Fibroblast of villous mesenchyme (primary cell): ENCODE measurements at regions not wholly inside any gene's neighbourhood (a gene's known extent, or its start where the extent isn't known, plus 50 kb on each side); places are given as distances from the start of the nearest gene placed in this dataset.

Source experiments
- DNase-seq: peaks from one replicate; pipeline ENCODE4 v3.0.0-alpha.2; 2010; ENCODE audit warnings: low read depth
- H3K4me3 ChIP-seq: 2 replicates; pipeline ENCODE4 v1.5.1; 2011; ENCODE audit warnings: low read depth, mild to moderate bottlenecking, low read length
- TF ChIP-seq, protein P1 (sequence below): IDR thresholded peaks from 2 replicates; pipeline ENCODE4 v1.5.1; 2012; ENCODE audit warnings: low read depth, mild to moderate bottlenecking, low read length; ENCODE audit not compliant: insufficient read depth

- H3K4me3 ChIP-seq: no peak overlapping the region
- TF ChIP-seq, protein P1, sequence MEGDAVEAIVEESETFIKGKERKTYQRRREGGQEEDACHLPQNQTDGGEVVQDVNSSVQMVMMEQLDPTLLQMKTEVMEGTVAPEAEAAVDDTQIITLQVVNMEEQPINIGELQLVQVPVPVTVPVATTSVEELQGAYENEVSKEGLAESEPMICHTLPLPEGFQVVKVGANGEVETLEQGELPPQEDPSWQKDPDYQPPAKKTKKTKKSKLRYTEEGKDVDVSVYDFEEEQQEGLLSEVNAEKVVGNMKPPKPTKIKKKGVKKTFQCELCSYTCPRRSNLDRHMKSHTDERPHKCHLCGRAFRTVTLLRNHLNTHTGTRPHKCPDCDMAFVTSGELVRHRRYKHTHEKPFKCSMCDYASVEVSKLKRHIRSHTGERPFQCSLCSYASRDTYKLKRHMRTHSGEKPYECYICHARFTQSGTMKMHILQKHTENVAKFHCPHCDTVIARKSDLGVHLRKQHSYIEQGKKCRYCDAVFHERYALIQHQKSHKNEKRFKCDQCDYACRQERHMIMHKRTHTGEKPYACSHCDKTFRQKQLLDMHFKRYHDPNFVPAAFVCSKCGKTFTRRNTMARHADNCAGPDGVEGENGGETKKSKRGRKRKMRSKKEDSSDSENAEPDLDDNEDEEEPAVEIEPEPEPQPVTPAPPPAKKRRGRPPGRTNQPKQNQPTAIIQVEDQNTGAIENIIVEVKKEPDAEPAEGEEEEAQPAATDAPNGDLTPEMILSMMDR: no peak
- DNase-seq: no peak
These were observed 104.7 kb upstream of the VASH1 start for GRCh38 chr14:76656592-76656991.

DNA sequence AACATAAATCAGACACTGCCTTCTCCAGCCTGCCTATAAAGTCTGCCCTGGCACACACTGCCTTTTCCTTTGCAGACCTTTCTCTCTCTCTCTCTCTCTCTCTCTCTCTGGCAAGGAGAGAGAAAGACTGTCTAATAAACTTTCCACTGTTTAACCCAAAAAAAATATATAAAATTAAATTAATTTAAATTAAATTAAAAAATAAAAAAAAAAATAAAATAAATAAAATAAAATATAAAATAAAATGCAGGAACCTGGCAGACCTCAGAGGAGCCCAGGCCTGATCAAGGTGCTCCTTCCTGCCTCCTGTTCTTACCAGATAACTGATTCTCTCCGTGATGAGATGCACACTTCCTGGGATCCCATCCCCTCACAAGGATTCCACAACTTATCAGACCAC is 103.9 kb upstream of the VASH1 start:
- H3K4me3 ChIP-seq: no peak overlapping the region
- DNase-seq: no peak
- TF ChIP-seq, protein P1: no peak

DNA sequence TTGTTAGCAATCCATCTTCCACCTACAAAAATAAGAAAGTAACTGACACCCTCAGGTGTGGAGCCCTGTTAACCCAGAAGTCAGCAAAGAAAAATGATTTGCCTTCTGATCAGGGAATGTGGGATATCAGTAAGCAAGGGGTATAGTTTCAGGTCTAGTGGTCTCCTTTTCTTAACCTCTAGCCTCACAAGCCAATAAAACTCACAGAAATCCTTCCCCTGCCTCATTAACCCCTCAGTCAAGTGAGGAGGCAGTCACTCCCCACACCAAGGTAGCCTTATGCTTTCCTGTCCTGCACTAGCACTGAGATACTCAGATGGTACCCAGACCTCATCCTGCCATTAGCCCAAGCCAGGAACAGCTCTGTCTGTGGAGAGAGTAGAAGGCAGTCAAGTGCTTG is 103.4 kb upstream of the VASH1 start:
- TF ChIP-seq, protein P1: no peak
- no peak overlapping the region for H3K4me3 ChIP-seq
- no peak for DNase-seq

DNA sequence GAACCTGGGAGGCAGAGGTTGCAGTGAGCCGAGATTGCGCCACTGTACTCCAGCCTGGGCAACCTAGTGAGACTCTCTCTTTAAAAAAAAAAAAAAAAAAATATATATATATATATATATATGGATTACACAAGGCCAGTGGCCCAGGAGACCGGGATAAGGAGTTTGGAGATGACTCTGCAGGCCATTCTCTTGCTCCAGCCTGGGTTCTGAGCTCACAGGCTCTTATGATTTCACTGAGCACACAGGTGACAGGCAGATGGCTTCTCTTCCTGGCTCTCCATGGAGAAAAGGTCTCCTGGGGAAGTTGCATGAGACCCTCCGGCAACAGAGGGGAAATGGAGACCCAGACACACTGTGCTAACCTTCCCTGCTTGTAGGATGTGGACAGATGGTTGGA is 98.7 kb upstream of the VASH1 start:
- TF ChIP-seq, protein P1: no peak
- DNase-seq: no peak
- H3K4me3 ChIP-seq: no peak overlapping the region

GRCh38 chr14:76664790-76665189 is 96.5 kb upstream of the VASH1 start:
- no peak overlapping the region for H3K4me3 ChIP-seq
- TF ChIP-seq, protein P1: no peak

GRCh38 chr14:76666746-76667145 is 94.5 kb upstream of the VASH1 start:
- no peak for DNase-seq
- TF ChIP-seq, protein P1: no peak
- no peak overlapping the region for H3K4me3 ChIP-seq

More at GRCh38 chr14:76664790-76665189, 96.5 kb upstream of the VASH1 start:
- no peak for DNase-seq

DNA sequence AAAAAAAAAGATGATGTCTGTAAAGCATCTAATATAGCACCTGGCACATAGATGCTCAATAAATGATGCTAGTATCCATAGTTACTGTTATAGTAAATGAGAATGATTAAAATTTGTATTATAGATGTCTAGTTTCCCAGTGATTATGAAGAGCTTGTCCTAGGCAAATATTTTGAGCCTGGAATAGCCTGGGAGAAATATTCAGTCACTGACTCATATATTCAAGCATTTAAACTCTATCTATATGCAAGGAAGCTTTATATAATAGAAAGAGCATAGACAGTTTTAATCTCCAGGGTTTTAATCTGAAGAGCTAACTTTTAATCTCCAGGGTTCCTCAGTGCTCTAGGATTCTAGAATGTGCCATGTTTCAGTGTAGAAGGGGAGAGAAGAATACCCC is 91.5 kb upstream of the VASH1 start:
- TF ChIP-seq, protein P1: no peak
- no peak for DNase-seq
- no peak overlapping the region for H3K4me3 ChIP-seq
